Activated CD4-positive, alpha-beta memory T cell treated with anti-CD3 and anti-CD28 coated beads, Interleukin-2, amount 10 ng/mL, durations not matched to agents 7 days and 5 days (primary cell): ENCODE measurements at regions not wholly inside any gene's neighbourhood (a gene's known extent, or its start where the extent isn't known, plus 50 kb on each side); places are given as distances from the start of the nearest gene placed in this dataset.

Experiments
- CTCF ChIA-PET: fragments of 350-600 bp; sonication (Branson Sonifier 250); formaldehyde crosslinking; loops from one replicate; lab custom pipeline; 2021; ENCODE audit warnings: antibody characterized with exemption, inconsistent platforms; lab: Charles Lee
- POLR2A ChIA-PET: fragments of 350-600 bp; sonication (Branson Sonifier 250); formaldehyde crosslinking; loops from one replicate; lab custom pipeline; 2021; ENCODE audit warnings: antibody characterized with exemption; lab: Charles Lee
- DNase-seq: peaks from one replicate; pipeline ENCODE4 v3.0.0-alpha.2; 2020
- H3K27ac Mint-ChIP-seq: one replicate; pipeline ENCODE4 v1.8.0; 2021; ENCODE audit warnings: mild to moderate bottlenecking, mixed read lengths
- H3K27me3 Mint-ChIP-seq: one replicate; pipeline ENCODE4 v1.8.0; 2021; ENCODE audit warnings: mixed read lengths
- H3K36me3 Mint-ChIP-seq: one replicate; pipeline ENCODE4 v1.8.0; 2021; ENCODE audit warnings: low read depth, mixed read lengths
- H3K4me1 Mint-ChIP-seq: one replicate; pipeline ENCODE4 v1.8.0; 2021; ENCODE audit warnings: mixed read lengths
- H3K4me3 Mint-ChIP-seq: one replicate; pipeline ENCODE4 v1.8.0; 2021; ENCODE audit warnings: mild to moderate bottlenecking, mixed read lengths
- H3K9me3 Mint-ChIP-seq: one replicate; pipeline ENCODE4 v1.8.0; 2021; ENCODE audit warnings: mixed read lengths

- Mint-ChIP-seq H3K27ac (no peak overlapping the region), H3K4me3 (no peak overlapping the region), H3K27me3 (no peaks in the 10 kb centered on the region), H3K4me1 (no peaks in the 10 kb centered on the region), H3K36me3 (no peaks in the 10 kb centered on the region), H3K9me3 (no peaks in the 10 kb centered on the region)
- ChIA-PET POLR2A (no interaction called here), CTCF (no interaction called here)
- no peak for DNase-seq
Measured at GRCh38 chr4:186342582-186342981, 76.6 kb downstream of the F11 start.

- ChIA-PET POLR2A (no interaction called here), CTCF (no interaction called here)
- H3K9me3 Mint-ChIP-seq = no peaks in the 10 kb centered on the region
- no peaks in the 10 kb centered on the region for H3K27me3 Mint-ChIP-seq
- H3K4me1 Mint-ChIP-seq = no peaks in the 10 kb centered on the region
- H3K27ac Mint-ChIP-seq = no peak overlapping the region
- H3K4me3 Mint-ChIP-seq = no peak overlapping the region
- no peaks in the 10 kb centered on the region for H3K36me3 Mint-ChIP-seq
- DNase-seq = no peak
Measured at GRCh38 chr4:186341655-186342054, 75.7 kb downstream of the F11 start.
